Renal cortical epithelial cell (primary cell): ENCODE measurements at regions not wholly inside any gene's neighbourhood (a gene's known extent, or its start where the extent isn't known, plus 50 kb on each side); places are given as distances from the start of the nearest gene placed in this dataset.
"Not testable (repeated sequence)": the region's sequence is repeated elsewhere in the genome, so short reads cannot be mapped to it uniquely, and the experiment has no call there.

Experiments
- DNase-seq: peaks from one replicate; pipeline ENCODE4 v3.0.0-alpha.2; 2011; ENCODE audit warnings: low read depth

- DNase-seq, result no peak
Measured at GRCh38 chr2:183459466-183459865, 335.2 kb downstream of the NUP35 start.

GRCh38 chr2:183463821-183464220, 339.6 kb downstream of the NUP35 start:
- DNase-seq, result no peak

GRCh38 chr2:183465048-183465447, 340.8 kb downstream of the NUP35 start:
- no peak for DNase-seq

- no peak for DNase-seq
Measured at GRCh38 chr2:183474912-183475695, 350.9 kb downstream of the NUP35 start.

GRCh38 chr2:183476490-183476889, 352.2 kb downstream of the NUP35 start:
- DNase-seq, result no peak

GRCh38 chr2:183477296-183477695, 353.1 kb downstream of the NUP35 start:
- no peak for DNase-seq

GRCh38 chr2:183478941-183479595, 354.8 kb downstream of the NUP35 start:
- not testable (repeated sequence) for DNase-seq

GRCh38 chr2:183487326-183487725, 363.1 kb downstream of the NUP35 start:
- DNase-seq, result no peak

- DNase-seq, result no peak
Measured at GRCh38 chr2:183488421-183488820, 364.2 kb downstream of the NUP35 start.

- no peak for DNase-seq
Measured at GRCh38 chr2:183490489-183490888, 366.2 kb downstream of the NUP35 start.

GRCh38 chr2:183490914-183491313, 366.7 kb downstream of the NUP35 start:
- no peak for DNase-seq

- no peak for DNase-seq
Measured at GRCh38 chr2:183493040-183493439, 368.8 kb downstream of the NUP35 start.

GRCh38 chr2:183495079-183495478, 370.8 kb downstream of the NUP35 start:
- DNase-seq, result no peak

GRCh38 chr2:183495589-183496267, 371.5 kb downstream of the NUP35 start:
- no peak for DNase-seq

- no peak for DNase-seq
Measured at GRCh38 chr2:183497861-183498260, 373.6 kb downstream of the NUP35 start.

GRCh38 chr2:183505911-183506310, 381.7 kb downstream of the NUP35 start:
- DNase-seq, result no peak

GRCh38 chr2:183511154-183511553, 386.9 kb downstream of the NUP35 start:
- no peak for DNase-seq

- DNase-seq, result no peak
Measured at GRCh38 chr2:183519371-183520056, 395.3 kb downstream of the NUP35 start.

GRCh38 chr2:183521911-183522310, 397.7 kb downstream of the NUP35 start:
- DNase-seq, result no peak

- DNase-seq, result no peak
Measured at GRCh38 chr2:183522489-183523266, 398.4 kb downstream of the NUP35 start.

- DNase-seq, result no peak
Measured at GRCh38 chr2:183530333-183530901, 406.2 kb downstream of the NUP35 start.
